Mucosa of descending colon (tissue), 3 donors: ENCODE measurements at regions not wholly inside any gene's neighbourhood (a gene's known extent, or its start where the extent isn't known, plus 50 kb on each side); places are given as distances from the start of the nearest gene placed in this dataset.
"Not testable (repeated sequence)": the region's sequence is repeated elsewhere in the genome, so short reads cannot be mapped to it uniquely, and the experiment has no call there.

ENCODE experiments used
- ATAC-seq: fragments of 200-7000 bp; cut with Tn5 transposase; one replicate; pipeline ENCODE4 v1.9.1; 2020; ENCODE audit warnings: mild to moderate bottlenecking, moderate library complexity
- DNase-seq, 3 donors: peaks; one replicate each; pipeline ENCODE4 v3.0.0-alpha.2; 2020
- H3K36me3 ChIP-seq: fragments of 200-600 bp; one replicate; pipeline ENCODE4 v1.8.0; 2021; ENCODE audit warnings: low read depth, mild to moderate bottlenecking
- H3K4me1 ChIP-seq: fragments of 200-600 bp; one replicate; pipeline ENCODE4 v1.8.0; 2021; ENCODE audit warnings: low read depth, mild to moderate bottlenecking
- H3K4me3 ChIP-seq: fragments of 200-600 bp; one replicate; pipeline ENCODE4 v1.8.0; 2021; ENCODE audit warnings: mild to moderate bottlenecking
- H3K9me3 ChIP-seq: fragments of 200-600 bp; one replicate; pipeline ENCODE4 v1.8.0; 2021; ENCODE audit warnings: mild to moderate bottlenecking
- CTCF ChIP-seq: fragments of 200-600 bp; IDR thresholded peaks from one replicate; pipeline ENCODE4 v1.8.0; 2022; ENCODE audit warnings: antibody characterized with exemption, mild to moderate bottlenecking
- intact Hi-C, 2 donors: fragments of 100-400 bp; cut with DNase I in 1 of 2; cut with micrococcal nuclease in 1 of 2; formaldehyde crosslinking; loops; one replicate each; pipeline versions ENCODE4 v1.11.0 to v1.11.1; 2022; cut with DNase I, micrococcal nuclease
- donor health status: DM: no; HTN: no; CAD: no; lungs with moderate emphysema.
- donor health status: DM: no; HTN: no; CAD: no.
- donor health status: DM: no; HTN: yes; CAD: no.

DNA sequence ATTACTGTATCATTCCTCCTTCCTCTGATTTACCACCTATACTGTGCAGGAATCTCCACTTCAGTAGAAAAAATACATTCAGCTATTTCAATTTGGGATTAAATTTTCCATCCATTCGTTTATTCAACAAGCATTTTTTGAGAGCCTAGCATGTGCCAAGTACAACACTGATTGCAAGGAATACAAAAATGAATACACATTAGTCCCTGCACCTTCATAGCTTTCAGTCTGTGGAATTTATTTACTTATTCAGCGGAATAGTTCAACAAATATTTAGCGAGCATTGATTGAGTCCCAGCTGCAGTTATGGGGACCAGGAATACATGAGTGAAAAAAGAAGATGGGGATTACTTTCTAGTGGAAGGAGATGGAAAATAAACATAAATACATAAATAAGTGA is 606.8 kb upstream of the TBL1XR1 start:
- DNase-seq (no peak), ATAC-seq (no peak)
- Histone ChIP-seq H3K4me3 (no peak overlapping the region), H3K4me1 (no peaks in the 10 kb centered on the region), H3K36me3 (no peaks in the 10 kb centered on the region), H3K9me3 (no peaks in the 10 kb centered on the region)
- no peak for TF ChIP-seq CTCF
- intact Hi-C loops, result no loop called here

GRCh38 chr3:177804646-177805045 is 607.4 kb upstream of the TBL1XR1 start:
- no peak for TF ChIP-seq CTCF
- H3K4me1 ChIP-seq, result no peaks in the 10 kb centered on the region
- ATAC-seq (no peak), DNase-seq (no peak)
- H3K4me3 ChIP-seq, result no peak overlapping the region
- no peaks in the 10 kb centered on the region for H3K36me3 ChIP-seq
- H3K9me3 ChIP-seq, result no peaks in the 10 kb centered on the region
- intact Hi-C loops, result no loop called here

DNA sequence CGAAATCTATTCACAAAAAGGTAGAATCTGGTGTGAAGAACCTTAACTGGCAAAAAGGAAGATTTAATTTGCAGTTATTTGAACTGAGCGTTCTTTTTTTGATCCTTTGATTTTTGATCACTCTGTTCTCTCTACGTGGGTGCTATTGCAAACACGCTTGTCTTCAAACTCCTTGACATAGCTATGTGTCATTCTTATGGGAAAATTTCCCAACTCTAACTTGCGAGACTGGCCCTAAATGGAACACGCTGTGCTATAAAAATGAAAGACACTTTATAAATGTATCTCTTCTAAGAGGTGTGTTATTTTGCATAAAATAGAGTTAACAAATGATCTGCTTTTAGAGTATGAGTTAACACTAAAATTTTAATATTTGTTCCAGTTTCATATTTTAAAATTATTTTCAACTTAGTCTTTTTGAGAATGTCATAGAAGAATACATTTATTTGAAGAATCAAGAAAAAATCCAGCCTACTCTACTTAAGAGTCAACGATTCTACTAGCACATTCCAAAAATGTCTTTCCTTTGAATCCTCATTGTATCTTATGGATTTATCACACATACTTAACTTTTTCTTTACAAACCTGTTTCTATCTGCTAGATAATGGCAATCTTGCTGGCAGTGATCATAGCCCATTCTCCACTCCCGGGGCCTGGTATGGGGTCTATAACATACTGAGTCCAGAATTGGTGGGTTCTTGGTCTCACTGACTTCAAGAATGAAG is 610.0 kb upstream of the TBL1XR1 start:
- no peak for DNase-seq
- Histone ChIP-seq H3K36me3 (no peaks in the 10 kb centered on the region), H3K4me1 (no peaks in the 10 kb centered on the region), H3K9me3 (no peaks in the 10 kb centered on the region), H3K4me3 (no peak overlapping the region)
- intact Hi-C loops, result no loop called here
- TF ChIP-seq CTCF, result no peak
- no peak for ATAC-seq

- intact Hi-C loops, DNase-seq, H3K4me1 ChIP-seq, H3K9me3 ChIP-seq, H3K36me3 ChIP-seq, ATAC-seq, H3K4me3 ChIP-seq: not testable (repeated sequence)
Measured at GRCh38 chr3:177808928-177809478, 611.7 kb upstream of the TBL1XR1 start.

- H3K4me3 ChIP-seq, result no peak overlapping the region
- H3K36me3 ChIP-seq, result no peaks in the 10 kb centered on the region
- no peaks in the 10 kb centered on the region for H3K9me3 ChIP-seq
- no peak for TF ChIP-seq CTCF
- DNase-seq, result no peak
- no peaks in the 10 kb centered on the region for H3K4me1 ChIP-seq
- ATAC-seq, result peak; percentile 70
- intact Hi-C loops, result no loop called here
Measured at GRCh38 chr3:177810162-177810623, 612.9 kb upstream of the TBL1XR1 start.

DNA sequence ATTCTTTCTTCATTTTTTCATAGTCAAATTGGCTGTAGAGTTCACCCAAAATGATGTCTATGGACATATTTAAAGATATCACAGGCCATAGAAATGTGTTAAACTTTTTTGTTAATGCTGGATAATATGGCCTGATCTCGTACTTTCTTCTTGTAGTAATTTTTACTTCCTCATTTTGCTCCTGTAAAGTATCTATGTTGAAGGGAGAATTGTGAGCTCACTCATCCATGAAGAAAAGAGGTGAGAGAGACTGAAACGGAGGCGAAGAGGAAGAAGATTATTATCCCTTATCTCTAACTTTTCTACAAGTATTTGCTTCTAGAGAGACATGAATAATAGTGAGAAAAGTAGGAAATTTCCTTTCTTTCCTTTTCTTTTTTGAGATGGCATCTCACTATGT is 613.8 kb upstream of the TBL1XR1 start:
- TF ChIP-seq CTCF, result no peak
- Histone ChIP-seq H3K4me1 (no peaks in the 10 kb centered on the region), H3K9me3 (no peaks in the 10 kb centered on the region), H3K36me3 (no peaks in the 10 kb centered on the region), H3K4me3 (no peak overlapping the region)
- DNase-seq, result no peak
- intact Hi-C loops, result no loop called here
- ATAC-seq, result no peak
